GM21576 (cell line): ENCODE measurements at regions not wholly inside any gene's neighbourhood (a gene's known extent, or its start where the extent isn't known, plus 50 kb on each side); places are given as distances from the start of the nearest gene placed in this dataset.
"Not testable (repeated sequence)": the region's sequence is repeated elsewhere in the genome, so short reads cannot be mapped to it uniquely, and the experiment has no call there.

Experiments used
- ATAC-seq: cut with Tn5 transposase; IDR thresholded peaks from one replicate; pipeline ENCODE4 v1.9.1; 2021; ENCODE audit warnings: mild to moderate bottlenecking, moderate library complexity; ENCODE audit not compliant: unreplicated experiment

DNA sequence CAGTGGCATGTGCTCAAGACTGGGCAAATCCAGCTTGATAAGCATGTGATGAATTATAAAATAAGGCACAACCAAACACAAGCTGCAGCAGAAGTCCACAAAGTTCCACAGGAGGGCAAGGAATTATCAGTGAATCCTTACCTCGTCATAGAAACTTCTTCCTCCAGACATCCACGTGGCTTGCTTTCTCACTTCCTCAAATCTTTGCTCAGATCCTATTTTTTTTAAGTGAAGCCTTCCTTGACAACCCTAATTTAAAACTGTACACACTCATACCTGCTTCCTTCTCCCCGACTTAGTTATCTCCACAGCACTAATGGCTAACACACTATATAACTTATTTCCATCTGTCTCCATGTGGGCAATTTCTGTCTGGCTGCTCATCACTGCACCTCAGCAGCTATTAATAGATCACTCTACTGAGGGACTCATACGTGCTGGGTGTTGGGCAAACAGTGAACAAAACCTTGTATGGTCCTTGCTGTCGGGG lies 320.7 kb downstream of the KLF13 start:
- not testable (repeated sequence) for ATAC-seq

DNA sequence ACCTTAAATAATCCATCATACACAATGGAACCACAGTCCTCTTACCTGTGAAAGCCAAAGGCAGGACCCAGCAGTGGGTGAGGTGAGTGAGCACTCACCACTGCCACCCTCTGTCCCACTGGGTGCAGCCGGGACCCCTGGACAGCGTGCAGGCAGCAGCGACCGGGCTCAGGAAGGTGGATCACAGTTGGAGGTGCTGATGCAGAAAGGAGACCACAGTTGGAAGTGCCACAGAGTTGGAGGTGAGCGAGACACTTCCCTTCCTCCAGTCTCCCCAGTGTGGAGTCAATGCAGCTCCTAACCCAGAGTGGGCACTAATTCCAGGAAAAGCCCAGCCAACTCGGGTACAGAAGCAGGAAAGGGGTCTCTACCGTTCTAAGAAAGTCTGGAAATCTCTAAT lies 323.0 kb downstream of the KLF13 start:
- ATAC-seq, result not testable (repeated sequence)

DNA sequence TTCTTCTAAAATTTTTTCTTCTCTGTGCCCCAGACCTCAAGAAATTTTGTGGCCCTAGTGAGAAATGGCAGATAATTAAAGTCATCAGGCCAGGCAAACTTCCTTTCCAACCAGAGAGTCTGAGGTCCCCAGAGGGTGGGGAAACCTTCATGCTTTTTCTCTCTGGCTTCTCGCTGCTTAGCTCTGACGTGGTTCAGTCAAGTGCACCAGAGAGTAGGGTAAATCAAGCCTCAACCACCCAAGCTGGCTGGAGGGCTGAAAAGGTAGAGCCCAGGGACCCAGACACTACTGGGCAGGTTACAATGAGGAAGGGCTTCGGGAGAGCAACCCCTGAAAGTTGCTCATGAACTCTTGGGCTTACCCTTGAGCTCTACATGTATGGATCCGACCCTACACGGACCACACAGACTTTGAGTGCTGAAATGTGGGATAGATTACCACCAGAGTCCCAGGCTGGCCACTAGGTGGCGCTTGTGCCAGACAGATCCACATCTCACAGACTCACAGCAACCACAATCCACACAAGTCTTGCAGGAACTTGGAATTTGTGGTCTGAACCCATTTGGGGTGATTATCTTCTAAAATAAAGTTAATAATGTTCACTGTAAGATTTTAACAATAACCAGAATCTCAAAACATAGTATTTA lies 323.5 kb downstream of the KLF13 start:
- ATAC-seq, result not testable (repeated sequence)

DNA sequence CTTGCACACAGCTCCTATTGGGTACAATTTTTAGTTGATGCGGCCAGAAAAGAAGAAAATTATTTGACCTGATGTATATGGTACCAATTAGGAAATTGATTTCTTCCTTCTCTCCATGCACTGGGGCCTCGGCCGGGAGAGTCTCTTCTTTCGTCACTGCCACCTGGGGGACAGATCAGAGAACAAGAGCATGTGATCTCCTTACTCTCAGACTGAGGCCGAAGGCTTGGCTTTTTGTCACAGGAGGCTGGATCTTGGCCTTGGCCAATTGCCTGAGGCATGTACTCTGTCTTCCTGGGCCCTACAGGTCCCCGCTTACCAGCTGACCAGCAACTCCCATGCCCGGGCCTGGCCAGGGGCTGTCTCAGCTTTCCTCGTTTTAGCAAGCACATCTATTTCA lies 330.3 kb downstream of the KLF13 start:
- ATAC-seq, result not testable (repeated sequence)

DNA sequence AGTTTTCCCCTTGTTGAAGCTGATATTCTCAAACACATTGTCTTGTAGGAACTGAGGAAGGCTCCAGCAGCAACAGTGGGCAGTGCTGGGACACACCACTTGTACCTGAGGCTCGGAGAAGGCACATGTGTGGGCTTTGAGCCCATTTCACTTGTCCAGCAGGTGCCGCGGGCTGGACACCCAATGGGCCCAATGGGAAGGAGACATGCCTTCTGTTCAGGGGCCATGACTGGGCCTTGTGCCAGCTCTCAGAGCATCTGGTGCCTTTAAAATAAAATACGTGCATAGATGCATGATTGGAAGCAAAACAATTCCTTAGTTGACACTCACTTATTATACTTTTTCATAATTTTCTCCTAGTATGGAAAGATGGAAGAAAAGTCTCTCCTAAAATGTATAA lies 334.2 kb downstream of the KLF13 start:
- ATAC-seq, result no peak

DNA sequence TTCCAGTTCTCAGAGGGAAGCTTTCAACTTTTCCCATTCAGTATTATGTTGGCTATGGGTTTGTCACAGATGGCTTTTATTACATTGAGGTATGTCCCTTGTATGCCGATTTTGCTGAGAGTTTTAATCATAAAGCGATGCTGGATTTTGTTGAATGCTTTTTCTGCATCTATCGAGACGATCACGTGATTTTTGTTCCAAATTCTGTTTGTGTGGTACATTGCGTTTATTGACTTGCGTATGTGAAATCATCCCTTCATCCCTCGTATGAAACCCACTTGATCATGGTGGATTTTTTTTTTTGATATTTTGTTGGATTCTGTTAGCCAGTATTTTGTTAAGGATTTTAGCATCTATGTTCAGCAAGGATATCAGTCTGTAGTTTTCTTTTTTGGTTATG lies 339.1 kb downstream of the KLF13 start:
- ATAC-seq, result not testable (repeated sequence)

DNA sequence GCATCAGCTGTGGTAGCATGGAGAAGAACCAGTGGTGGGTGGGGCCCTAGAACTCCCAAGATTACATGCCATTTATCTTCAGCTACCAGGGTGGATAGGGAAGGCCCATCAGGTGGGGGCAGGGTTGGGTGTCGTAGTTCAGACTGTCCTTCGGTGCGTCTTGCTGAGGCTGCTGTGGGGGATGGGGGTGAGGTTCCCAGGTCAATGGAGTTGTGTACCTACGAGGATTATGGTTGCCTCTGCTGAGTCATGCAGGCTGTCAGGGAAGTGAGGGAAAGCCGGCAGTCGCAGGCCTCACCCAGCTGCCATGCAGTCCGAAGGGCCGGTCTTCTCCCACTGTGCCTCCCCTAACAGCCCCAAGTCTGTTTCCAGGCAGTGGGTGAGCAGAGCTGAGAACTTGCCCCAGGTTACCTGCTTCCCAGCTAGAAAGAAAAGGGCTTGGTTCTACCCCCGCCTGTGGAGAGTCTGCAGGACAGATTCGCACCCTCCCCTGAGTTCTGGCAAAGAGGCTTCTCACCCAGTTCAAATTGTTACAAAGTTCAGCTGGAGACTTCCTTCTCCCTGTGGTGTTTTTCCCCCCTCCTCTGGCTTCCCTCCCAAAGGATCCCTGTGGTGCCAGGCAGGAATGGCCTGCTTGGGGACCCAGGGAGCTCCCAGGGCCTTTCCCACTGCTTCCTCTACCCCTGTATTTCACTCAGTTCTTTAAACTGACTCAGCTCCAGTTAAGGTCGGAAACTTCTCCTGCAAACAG lies 342.7 kb downstream of the KLF13 start:
- ATAC-seq, result not testable (repeated sequence)

DNA sequence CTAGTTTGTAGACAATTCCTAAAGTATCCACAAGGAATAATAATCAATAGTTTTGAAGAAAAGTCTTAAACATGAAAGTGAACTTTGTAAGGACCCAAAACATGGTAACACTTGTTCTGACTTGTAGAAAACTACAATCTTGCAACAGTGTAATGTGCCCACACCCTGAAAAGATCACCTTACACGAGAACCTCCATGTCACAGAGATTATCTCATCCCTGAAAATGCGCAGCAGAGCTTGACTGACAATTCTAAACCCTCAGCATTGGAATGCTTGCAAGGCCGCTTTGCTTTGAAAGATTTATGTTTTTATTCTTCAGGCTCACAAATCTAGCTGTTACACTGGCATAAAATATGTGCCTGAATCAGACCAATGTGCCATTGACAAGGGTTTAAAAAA lies 346.6 kb downstream of the KLF13 start:
- ATAC-seq, result not testable (repeated sequence)

DNA sequence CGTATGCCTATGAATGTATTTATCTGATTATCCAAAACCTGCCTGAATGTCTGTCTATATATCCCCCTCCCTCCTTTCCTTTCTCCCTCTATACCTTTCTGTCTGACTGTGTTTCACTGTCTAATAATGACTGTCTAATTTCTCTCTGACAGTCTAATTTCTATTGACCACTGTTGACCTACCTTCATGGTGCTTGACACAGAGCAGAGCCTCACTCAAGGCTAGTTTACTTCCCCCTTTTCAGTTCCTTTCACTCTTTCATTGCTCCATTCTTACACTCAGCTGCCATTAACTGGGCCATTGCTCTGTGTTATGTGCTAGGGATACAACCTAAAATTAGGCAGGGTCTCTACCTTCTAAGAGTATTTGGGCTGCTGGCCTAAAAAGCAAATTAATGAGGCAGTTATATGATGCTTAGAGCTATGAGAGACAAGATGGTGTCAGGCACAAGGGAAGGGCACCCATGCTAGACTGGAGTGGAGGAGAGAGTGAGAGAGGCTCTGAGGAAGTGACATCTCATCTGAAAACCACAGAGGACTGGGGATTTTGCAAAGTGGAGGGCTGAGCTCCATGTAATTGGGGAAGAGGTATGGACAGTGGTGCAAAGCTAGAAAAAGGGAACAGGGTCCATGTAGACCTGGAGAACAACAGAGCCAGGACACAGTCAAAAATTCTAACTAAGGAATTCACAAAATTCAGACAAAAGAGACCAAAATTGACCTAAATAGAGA lies 348.6 kb upstream of the CHRNA7 start:
- not testable (repeated sequence) for ATAC-seq

DNA sequence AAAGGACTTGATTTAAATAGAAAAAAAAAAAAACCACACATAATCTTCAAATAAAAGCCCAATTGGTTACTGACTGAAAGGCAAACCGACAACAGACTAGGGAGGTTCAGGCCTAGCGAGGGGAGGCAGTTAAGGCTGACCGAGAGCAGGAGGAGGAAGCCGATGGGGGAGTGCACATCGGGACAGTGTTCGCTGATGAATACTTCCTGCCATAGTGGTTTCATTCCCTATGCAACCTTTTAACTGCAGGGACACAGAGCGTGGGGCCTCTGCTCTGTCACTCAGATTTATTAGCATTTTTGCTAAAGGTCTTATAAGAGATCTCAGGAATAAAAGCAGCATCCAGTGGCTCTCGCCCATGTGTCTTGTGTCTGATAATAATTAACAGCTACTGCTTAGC lies 343.2 kb upstream of the CHRNA7 start:
- not testable (repeated sequence) for ATAC-seq

DNA sequence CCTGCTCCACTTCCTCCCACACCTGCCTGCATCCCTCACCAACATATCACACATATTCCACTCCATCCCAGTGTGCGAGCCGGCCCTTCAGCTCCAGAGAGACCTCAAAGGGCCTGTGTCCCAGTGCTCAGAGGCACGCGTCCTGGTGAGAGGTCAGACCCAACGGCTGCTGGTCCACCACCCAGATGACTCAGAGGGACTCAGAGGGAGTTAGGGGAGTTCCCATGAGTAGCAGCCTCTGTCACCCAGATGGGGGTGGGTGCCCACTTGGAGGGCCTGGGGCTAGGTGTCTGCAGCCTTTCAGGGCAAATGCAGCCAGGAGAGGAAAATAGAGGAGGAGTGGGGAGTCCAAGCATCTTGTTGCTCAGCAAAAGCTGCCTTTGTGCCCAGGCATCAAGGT lies 333.8 kb upstream of the CHRNA7 start:
- not testable (repeated sequence) for ATAC-seq

DNA sequence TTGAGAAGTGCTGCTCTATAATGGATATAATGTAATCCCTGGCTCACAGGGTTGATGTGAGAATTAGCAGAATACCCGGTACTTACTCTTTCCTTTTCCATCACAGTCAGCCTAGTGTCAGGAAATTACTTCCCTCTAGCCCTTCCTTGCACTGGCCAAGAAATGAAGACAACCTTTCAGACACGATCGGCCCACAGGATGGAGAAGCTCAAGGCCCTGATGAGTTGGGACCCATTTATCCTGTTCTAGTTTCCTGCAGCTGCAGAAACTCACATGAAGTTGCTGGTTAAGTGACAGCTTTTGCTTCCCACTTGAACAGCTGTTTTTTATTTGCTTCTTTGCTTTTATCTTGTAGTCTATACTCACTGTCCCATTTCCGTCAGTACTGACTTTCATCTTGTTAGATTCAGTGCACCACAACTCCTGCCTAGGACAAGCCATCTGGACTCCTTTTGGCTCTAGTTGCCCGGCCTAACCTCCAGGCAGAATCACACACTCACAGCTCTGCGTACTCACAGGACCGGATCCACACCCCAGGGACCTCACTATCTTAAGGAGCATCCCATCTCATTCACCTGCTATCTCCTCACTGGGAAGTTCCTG lies 325.1 kb upstream of the CHRNA7 start:
- ATAC-seq, result not testable (repeated sequence)

DNA sequence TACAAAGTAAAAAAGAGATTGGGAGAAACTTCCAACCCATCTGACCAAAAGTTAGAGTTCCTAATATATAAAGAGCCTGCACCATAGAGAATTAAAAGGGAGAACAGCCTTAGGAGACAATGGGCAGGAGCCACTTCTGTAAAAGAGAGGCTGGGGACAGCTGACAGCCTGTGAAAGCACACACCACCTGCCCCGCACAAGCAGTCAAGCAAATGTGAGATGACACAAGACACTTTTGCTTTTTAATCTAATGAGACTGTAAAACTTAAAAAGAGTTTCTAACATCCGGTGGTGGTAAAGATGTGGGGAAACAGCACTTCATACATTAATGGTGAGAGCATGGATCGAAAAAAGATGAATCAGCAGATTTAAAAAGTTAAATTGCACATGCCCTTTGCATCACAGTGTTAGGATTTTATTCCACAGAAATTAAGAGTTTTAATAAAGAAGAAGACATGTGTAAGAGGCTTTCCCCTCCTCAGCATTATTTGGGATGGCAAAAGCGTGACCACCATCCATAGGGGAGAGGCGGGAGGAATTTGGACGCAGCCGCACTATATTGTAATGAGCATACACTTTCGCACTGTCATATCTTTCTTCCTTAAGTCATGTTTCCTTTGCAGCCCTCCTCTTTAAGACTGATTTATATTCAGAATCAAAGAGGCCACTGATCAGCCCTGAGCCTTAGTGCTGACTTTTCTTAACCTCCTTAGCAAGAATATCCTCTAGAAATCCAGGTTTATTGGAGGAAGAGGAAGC lies 322.2 kb upstream of the CHRNA7 start:
- ATAC-seq, result peak; percentile 61

DNA sequence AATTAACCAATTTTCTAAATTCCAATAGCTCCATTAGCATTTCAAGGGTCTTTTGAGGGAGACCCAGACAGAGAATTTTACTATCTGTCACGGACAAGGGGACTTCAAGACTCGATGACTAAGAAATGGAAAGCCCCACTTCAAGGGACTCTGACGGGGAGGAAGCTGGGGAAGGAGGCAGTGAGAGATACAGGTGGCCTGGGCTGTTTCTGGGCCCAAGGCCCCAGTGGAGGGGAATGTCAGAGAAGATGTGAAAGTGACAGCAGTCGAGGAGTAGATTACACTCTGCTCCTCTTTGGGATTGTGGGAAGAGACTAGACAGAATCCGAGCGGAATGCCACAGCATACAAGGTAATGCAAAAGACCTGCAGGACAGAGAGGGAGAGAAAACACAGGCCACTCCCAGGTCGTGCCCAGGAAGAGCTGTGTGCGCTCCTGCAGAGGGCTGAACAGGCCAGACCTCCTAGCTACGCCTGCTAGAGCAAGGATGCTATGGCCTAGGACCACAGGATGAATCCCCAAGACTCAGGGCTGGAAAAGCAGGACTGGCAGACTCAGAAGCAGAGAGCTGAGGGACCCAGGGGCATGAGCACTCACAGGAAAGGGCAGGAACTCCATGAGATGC lies 321.5 kb upstream of the CHRNA7 start:
- ATAC-seq, result peak; percentile 61

DNA sequence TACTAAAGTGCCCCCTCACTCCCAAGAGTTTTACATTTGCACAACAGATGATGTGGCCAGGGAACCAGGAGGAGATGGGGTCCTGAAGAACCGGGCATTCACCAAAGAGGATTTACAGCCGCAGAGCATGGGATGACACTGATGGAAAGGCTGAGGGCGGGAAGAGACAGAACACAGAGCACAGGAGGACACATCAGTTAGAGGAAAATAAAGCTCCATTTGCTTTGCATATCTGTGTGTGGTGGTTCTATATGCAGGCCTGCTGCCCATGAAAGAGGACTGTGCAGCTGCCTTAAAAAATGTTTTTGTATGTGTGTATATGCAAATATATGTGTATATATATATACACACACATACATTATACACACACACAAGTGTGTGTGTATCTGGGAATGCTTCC lies 320.8 kb upstream of the CHRNA7 start:
- ATAC-seq, result not testable (repeated sequence)

DNA sequence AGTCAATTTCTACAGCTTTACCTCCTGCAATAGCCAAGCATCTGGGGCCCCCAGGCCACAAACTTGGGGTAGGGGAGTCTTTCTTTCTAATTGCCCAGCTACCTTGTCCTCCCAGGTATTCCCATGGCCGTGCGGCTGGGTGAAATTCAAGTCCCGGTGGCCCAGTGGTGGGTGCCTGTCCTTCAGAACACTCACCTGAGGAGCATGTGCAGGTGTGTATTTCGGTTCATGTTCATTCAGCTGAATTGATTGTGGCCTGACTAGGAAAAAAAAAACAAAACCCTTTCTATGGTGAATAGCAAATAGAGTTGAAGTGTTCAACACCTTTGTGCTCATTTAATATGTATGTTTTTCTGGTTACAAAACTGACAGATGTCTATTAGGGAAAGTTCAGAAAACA lies 319.5 kb upstream of the CHRNA7 start:
- not testable (repeated sequence) for ATAC-seq

DNA sequence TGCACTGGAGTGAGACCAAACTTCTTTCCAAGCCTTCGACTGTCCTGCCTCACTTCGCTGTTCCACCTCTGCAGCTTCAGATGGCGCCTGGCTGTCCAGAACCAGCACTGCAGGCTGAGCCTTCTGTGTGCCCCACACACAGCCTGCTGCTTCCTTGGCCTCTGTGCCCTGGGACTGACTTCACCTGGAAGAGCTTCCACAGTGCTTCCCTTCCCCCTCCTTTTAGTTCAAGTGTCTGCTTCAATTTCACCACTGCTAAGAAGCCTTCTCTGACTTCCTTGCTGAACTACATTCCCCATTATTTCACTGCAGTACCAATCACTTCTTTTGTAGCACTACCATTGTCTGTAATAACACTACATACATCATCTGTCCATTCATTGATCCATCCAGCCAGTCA lies 315.1 kb upstream of the CHRNA7 start:
- ATAC-seq, result not testable (repeated sequence)

DNA sequence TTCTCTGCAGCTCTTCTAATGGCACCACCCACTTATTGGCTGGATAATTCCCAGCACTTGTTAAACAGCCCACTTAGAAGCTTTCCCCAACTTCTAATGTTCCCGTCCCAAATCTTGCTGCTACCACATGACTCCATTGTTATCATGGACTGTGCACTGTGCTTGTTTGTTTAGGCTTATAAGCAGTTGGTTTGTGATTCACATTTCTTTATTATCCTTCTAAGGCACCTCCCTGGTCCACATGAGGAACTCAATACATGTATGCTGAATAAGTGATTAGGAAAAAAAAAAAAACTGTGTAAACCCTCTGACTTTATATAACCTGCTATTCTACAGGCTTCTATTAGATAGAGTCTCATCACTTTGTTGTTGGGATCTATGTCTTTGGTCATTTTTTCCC lies 311.7 kb upstream of the CHRNA7 start:
- not testable (repeated sequence) for ATAC-seq

DNA sequence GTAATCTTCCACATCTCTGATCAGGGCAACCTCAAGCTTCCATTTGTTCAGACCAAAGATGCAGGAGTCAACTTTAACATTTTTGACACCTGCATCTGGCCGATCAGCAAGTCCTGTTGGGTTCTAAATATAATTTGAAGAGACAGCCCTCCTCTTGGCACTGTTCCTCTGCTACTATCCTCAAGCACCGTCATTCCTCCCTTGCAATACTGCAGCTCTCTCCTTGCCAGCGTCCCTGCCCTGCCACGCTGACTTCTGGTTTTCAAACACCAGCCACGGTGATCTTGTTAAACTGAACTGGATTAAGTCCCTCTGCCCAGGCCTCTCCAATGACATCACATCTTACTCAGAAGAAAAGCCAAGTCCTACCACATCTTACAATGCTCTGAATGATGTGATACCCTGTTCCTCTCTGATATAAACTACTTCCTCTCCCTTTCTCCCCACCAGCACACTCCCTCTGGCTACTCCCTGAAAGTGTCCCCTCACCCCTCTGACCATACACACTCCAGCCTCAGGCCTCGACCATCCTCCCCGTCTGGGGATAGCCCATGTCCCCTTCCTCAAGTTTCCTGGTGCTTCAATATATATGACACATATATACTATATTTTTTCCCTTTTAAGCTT lies 310.8 kb upstream of the CHRNA7 start:
- ATAC-seq, result not testable (repeated sequence)

DNA sequence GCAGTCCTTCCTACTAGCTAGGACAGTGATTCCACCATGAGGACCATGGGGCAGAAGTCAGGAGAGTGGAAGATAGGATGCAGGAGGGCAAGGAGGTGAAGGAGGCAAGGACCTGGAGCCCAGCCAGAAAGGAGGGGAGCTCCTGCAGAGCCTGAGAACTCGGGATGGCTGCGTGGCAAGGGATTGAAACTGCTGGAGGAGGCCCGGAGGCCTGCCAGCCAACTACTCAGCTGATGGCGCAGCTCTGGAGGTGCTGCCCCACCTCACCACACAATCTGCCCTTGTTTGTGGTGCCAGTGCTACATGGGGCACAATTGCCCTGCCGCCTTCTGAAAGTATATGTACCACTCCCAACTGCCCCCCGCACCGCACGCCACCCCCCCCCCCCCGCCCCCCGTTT lies 307.3 kb upstream of the CHRNA7 start:
- ATAC-seq, result not testable (repeated sequence)
